GM04503 (cell line): ENCODE measurements at regions not wholly inside any gene's neighbourhood (a gene's known extent, or its start where the extent isn't known, plus 50 kb on each side); places are given as distances from the start of the nearest gene placed in this dataset.
A peak's percentile ranks its signal among the peaks of the same experiment; 100 is the strongest.

Source experiments
- DNase-seq: peaks from one replicate; pipeline ENCODE4 v3.0.0-alpha.2; 2012; ENCODE audit warnings: low read depth

GRCh38 chr13:53204598-53204997 lies 176.0 kb downstream of the OLFM4 start:
- DNase-seq: no peak

GRCh38 chr13:53206455-53206854 lies 177.8 kb downstream of the OLFM4 start:
- DNase-seq: no peak

GRCh38 chr13:53207556-53207955 lies 178.9 kb downstream of the OLFM4 start:
- DNase-seq: no peak

GRCh38 chr13:53214433-53214832 lies 185.8 kb downstream of the OLFM4 start:
- DNase-seq: no peak

GRCh38 chr13:53215563-53215962 lies 186.9 kb downstream of the OLFM4 start:
- no peak for DNase-seq

DNA sequence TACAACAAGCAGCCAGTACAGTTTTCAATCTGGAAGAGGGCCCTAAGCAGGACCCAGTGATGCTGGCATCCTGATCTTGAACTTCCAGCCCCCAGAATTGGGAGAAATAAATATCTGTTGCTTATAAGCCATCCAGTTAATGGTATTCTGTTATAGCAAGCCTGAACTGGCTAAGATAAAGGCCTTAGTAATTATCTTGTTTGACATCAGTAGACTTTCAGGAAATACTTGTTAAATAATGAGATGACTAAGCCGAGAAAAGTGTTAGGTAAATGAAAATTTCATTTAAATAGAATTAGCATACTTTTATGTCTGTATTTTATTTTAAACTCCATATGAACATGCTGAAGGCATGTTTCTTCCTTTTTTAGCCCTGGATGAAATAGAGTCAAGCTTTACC lies 188.2 kb downstream of the OLFM4 start:
- DNase-seq: no peak

- DNase-seq: no peak
These were observed 188.6 kb downstream of the OLFM4 start for GRCh38 chr13:53217194-53217593.

DNA sequence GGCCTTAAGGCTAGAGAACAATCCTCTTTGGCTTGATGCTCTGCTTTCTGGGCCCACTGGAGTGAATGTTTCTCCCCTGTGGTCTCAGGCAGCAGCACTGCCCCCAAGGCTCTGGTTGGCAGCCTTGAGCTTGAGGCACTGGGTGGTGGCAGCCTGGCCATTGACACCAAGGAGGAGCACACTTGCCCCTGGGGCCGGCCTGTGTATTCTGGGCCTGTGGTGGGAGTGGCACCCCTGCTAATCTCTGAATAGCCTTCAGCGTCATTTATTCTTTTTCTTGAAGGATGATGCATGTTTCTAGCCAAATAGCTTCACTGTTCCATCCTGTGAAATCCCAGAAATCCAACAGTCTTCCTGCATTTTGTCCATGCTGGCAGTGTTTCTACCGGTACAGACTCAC lies 191.4 kb downstream of the OLFM4 start:
- no peak for DNase-seq

DNA sequence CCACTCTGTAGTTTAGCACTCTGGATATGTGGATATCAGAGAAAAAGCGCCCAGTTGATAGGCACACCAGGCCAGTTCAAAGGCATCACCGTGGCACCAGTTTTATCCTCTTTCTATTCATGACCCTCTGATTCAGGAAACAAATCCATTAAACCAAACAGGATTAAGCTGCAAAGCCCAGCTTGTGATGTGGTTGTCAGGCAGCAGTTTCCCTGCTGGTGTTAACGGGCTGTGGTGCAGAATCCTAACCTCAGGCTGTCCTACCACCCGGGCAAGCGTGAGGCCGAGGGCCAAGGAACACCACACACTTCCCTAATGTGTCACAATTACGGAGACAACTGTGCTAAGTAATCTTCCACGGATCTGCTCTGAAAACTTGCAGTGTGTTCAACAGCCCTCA lies 209.1 kb downstream of the OLFM4 start:
- DNase-seq: no peak

GRCh38 chr13:53238261-53238660 lies 209.6 kb downstream of the OLFM4 start:
- no peak for DNase-seq

DNA sequence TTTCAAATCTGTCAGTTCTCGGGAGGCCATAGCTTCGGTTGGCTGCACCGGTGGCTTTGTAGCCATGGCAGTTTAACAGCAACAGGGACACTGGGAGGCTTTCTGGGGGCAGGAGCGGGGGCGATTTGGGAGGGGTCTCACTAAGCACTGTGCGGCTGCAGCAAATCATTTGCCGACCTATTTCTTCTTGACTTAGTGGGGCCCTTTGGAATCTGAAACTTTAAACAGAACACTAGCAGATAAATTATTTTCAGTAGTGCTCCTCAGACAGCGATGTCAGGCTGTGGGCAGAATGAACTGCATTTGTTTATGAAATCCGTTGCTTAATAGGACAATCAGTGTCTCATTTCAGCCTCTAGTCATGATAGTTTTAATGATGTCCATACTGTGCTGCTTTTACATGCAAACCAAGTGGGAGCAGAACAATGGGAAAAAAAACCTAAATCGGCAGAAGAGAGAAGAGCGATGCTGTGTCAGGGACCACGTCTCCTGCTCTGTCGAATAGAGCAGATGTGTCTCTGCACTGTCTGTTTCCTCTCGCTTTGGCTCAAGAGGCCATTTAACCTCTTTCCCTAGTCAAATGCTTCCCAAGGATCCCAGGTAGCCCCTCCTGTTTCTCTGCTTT lies 211.9 kb downstream of the OLFM4 start:
- DNase-seq: no peak

- no peak for DNase-seq
These were observed 213.3 kb downstream of the OLFM4 start for GRCh38 chr13:53241891-53242348.

DNA sequence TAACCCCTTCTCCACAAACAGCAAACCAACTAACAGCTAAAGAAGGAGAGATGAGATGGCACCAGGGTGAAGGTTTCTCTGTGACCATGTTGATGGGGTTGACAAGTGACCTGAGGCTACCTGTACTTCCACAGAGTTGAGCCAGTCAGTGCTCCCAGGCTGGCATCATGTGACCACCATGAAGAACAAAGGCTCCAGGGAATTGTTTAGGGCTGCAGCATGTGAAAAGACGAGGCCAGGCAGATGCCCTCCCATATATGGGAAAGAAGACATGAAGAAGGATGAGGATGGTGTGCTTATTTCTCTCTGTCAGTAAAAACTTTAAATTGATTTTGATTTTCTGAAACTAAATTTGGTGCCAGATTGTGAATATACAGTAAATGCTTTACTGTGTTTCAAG lies 220.6 kb downstream of the OLFM4 start:
- no peak for DNase-seq

GRCh38 chr13:53250272-53250875 lies 221.8 kb downstream of the OLFM4 start:
- peak; percentile 19 for DNase-seq

- no peak for DNase-seq
These were observed 222.4 kb downstream of the OLFM4 start for GRCh38 chr13:53250977-53251376.

GRCh38 chr13:53254500-53254899 lies 225.9 kb downstream of the OLFM4 start:
- DNase-seq: no peak

DNA sequence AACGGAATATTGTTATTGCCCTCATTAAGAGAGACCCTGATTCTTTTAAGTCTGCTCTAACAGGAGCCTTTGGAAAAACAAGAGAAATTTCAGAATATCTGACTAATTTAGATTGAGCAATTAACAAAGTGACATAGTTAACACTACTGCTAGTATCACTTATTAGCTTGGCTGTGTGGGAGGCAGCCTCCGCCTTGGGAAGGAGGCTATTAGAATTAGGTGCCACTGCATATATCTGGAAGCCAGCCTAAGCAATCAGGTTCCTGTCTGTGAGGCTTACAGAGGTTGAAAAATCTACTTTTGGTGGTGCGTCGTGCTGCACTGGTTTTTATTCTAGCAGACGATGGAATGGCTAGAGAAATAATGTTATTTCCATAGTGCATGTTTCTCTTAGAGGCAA lies 227.2 kb downstream of the OLFM4 start:
- DNase-seq: no peak

DNA sequence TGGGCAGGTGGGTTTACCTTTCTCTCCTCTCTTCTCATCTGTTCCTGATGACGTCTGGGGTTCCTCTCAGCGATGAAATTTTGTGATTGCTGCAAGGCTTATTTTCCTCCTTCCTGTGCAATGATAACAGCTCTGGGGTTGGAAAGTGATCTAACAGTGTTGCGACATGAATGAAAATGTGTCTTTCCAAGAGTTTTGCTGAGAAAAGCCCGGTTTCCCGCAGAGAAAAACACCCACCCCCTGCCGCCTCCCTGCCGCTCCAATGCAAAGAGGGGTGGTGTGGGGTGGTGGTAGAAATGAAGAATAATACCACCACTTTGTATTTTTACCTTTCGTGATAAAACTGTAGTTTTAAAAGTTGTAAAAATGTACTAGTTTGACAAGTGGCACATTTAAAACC lies 232.0 kb downstream of the OLFM4 start:
- DNase-seq: no peak

GRCh38 chr13:53264751-53265385 lies 236.3 kb downstream of the OLFM4 start:
- DNase-seq: no peak

DNA sequence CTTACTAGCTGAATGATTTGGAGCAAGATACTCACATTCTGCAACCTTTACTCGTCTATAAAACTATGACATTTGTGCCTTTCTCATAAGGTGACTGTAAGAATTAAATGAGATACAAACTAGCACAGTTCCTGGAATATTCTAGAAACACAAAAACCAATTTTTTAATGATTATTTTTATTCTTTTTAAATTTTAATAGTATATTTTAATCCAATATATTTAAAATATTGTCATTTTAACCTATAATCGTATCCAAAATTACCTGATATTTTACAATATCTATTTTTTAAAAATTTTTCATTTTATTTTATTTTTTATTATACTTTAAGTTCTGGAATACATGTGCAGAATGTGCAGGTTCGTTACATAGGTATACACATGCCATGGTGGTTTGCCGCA lies 238.1 kb downstream of the OLFM4 start:
- DNase-seq: no peak

DNA sequence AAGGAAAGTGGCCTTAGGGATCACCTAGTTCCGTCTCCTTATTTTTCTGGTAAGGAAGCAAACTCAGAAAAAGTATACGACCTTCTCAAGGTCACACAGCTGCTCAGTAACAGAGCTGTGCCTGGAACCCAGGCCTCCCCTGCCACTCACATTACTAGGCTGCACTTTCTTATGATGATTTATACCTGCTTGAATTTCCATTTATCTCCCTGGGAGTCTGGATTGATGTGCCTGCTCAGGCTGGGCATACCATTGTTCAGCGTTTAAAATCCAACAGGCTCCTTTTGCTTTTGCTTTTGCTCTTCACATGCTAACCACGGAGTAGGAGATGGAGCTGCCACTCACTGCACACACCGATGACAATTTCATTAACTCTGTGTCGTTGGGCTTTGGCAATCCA lies 241.0 kb downstream of the OLFM4 start:
- DNase-seq: no peak

DNA sequence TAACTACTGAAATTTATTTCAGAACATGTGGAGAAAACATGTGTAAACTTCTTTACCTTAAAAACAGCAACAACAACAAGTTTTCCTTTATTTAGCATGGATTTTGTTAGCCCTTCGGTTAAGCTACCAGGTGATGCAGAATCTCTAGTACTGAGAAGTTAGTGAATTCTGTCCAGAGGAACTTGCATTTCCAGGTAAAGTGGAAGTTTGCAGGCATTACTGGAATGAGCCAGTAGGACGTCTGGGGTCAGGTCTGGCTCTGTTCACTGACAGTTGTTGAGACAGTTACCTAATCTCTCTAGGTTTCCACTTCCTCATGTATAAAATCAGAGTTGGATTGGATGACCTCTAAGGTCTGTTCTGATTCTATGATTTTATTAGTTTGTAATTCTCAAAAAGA lies 244.3 kb downstream of the OLFM4 start:
- no peak for DNase-seq

- DNase-seq: no peak
These were observed 247.7 kb downstream of the OLFM4 start for GRCh38 chr13:53276265-53276664.

- DNase-seq: no peak
These were observed 253.1 kb downstream of the OLFM4 start for GRCh38 chr13:53281677-53282076.
